Tibial nerve (tissue), 4 donors: ENCODE measurements at regions not wholly inside any gene's neighbourhood (a gene's known extent, or its start where the extent isn't known, plus 50 kb on each side); places are given as distances from the start of the nearest gene placed in this dataset.

Experiments used
- CTCF ChIP-seq, 5 experiments: fragments of 200-600 bp in 3 of 5; fragments of 450-650 bp in 2 of 5; sonication (generic) in 3 of 5; IDR thresholded peaks; one replicate each; pipeline ENCODE4 v1.5.1; 2016 to 2019; ENCODE audit warnings: antibody characterized with exemption in 5 of 5, mild to moderate bottlenecking in 3 of 5, moderate library complexity in 2 of 5
- EP300 ChIP-seq, 2 donors: sonication (generic); formaldehyde crosslinking; IDR thresholded peaks; one replicate each; pipeline ENCODE4 v1.6.1; 2017; ENCODE audit warnings: antibody characterized with exemption in 2 of 2, mild to moderate bottlenecking in 1 of 2

- no peak for TF ChIP-seq CTCF (IDR thresholded peaks at IDR 0.05)
- no peak for TF ChIP-seq EP300 (IDR thresholded peaks at IDR 0.05)
Observed at GRCh38 chr5:25066239-25066638, 421.5 kb upstream of the CDH10 start.
